GM10248 (cell line): ENCODE measurements at regions not wholly inside any gene's neighbourhood (a gene's known extent, or its start where the extent isn't known, plus 50 kb on each side); places are given as distances from the start of the nearest gene placed in this dataset.

ENCODE experiments used
- CTCF ChIA-PET: fragments of 300-600 bp; sonication (Branson Sonifier 250); formaldehyde crosslinking; extraction: SDS; loops from one replicate; lab custom pipeline; 2021; ENCODE audit warnings: antibody characterized with exemption; lab: Yijun Ruan, JAX
- POLR2A ChIA-PET: fragments of 350-650 bp; sonication (Branson Sonifier 250); formaldehyde crosslinking; extraction: SDS; loops from one replicate; lab custom pipeline; 2020; ENCODE audit warnings: antibody characterized with exemption; lab: Yijun Ruan, JAX
- DNase-seq: peaks from one replicate; pipeline ENCODE4 v3.0.0; 2012; ENCODE audit errors: extremely low spot score
- TF ChIP-seq, protein P1 (sequence below): IDR thresholded peaks from 2 replicates; pipeline ENCODE4 v1.5.1; 2012; ENCODE audit warnings: mild to moderate bottlenecking, low read depth; ENCODE audit errors: extremely low read depth, missing control alignments, control extremely low read depth

DNA sequence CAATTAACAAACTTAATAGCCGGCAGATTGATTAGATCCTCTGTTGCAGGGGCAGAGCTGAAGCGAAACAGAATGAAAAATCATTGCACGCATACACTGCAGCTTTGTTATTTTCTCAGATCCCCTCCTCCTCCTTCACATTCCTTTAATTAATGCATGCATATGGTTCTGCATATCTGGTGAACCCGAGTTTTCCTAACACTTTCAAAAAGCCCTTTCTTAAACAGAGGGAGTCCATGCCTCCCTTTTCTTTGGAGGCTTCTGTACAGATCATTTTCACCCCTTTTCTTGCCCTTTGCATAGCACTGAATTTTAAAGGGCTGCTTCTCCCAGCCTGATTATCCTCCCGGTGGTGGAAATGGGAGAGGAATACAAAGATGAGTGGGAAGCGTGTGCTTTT, 136.6 kb upstream of the TBCA start:
- TF ChIP-seq, protein P1, sequence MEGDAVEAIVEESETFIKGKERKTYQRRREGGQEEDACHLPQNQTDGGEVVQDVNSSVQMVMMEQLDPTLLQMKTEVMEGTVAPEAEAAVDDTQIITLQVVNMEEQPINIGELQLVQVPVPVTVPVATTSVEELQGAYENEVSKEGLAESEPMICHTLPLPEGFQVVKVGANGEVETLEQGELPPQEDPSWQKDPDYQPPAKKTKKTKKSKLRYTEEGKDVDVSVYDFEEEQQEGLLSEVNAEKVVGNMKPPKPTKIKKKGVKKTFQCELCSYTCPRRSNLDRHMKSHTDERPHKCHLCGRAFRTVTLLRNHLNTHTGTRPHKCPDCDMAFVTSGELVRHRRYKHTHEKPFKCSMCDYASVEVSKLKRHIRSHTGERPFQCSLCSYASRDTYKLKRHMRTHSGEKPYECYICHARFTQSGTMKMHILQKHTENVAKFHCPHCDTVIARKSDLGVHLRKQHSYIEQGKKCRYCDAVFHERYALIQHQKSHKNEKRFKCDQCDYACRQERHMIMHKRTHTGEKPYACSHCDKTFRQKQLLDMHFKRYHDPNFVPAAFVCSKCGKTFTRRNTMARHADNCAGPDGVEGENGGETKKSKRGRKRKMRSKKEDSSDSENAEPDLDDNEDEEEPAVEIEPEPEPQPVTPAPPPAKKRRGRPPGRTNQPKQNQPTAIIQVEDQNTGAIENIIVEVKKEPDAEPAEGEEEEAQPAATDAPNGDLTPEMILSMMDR = no peak
- ChIA-PET POLR2A (no interaction called here), CTCF (no interaction called here)
- no peak for DNase-seq

DNA sequence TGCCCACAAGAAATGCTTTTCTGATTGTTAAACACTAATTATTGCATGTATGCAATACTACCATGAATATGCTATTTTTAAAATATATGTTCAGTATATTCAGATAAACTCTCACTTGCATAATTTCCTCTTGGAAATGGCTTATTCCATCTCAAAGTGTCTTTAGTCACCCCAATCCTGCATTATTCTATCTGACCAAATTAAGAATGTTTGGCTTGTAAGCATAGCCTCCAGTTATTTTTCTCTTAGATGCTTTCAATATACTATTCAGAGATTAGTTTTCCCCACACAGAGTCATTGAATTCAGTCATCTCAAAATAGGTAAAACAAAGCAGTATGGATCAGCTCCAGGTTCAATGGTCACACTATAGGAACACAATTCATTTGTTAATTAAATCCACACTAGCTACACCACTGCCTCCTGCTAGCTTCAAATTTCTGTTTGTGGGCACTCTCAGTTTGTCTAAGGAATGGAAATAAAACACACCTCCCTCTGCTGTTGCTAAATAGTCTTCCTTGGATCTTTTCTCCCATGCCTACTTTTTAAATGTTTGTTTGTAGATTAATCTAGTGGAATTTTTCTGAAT, 134.6 kb upstream of the TBCA start:
- DNase-seq = no peak
- ChIA-PET POLR2A (no interaction called here), CTCF (interaction anchor here (1.3 to 1.5 kb wide), 3 partner anchors 9 to 53 kb away, joined by 3 to 5 read pairs (median 3); no protein-coding TSS in a partner anchor)
- TF ChIP-seq, protein P1 = no peak

DNA sequence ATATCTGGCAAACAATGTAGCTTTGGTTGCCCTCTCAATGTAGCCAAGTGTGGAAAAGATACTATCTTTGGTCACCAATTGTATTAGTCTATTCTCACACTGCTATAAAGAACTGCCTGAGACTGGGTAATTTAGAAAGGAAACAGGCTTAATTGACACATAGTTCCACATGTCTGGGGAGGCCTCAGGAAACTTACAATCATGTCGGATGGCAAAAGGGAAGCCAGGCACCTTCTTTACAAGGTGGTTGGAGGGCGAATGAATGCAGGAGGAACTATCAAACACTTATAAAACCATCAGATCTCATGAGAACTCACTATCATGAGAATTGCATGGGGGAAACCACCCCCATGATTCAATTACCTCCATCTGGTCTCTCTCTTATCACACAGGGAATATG, 133.1 kb upstream of the TBCA start:
- POLR2A ChIA-PET = no interaction called here
- CTCF ChIA-PET = no interaction called here
- TF ChIP-seq, protein P1 = no peak
- no peak for DNase-seq

DNA sequence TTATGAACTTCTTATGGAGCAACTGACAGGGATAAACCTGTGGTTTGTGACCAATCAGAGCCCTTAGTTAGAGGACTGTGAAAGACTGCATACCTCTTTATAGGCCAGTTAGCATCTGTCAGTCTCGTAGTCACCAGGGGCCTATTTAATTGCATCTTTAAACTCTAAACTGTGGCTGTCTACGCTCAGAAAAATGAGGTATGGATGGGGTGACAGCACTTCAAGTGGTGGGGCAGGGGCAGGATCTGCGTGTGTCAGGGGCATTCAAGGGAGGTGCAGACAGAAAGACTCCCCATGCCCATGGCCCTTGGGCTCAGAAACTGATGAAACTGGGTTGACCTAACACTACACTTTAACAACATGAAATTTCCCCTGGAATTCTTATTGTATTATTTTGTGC, 132.6 kb upstream of the TBCA start:
- CTCF ChIA-PET = no interaction called here
- TF ChIP-seq, protein P1 = no peak
- POLR2A ChIA-PET = no interaction called here
- DNase-seq = no peak

DNA sequence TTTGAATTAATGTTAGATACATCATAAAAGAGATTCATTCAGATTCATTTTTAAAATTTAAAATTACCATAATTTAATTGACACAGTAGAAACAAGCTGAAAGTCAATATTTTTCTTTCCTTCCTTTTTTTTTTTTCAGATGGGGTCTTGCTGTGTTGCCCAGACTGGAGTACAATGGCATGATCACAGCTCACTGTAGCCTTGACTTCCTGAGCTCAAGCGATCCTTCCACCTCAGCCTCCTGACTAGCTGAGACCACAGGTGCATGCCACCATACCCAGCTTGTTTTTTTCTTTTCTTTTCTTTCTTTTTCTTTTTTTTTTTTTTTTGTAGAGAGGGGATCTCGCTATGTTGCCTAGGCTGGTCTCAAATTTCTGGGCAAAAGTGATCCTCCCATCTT, 131.6 kb upstream of the TBCA start:
- ChIA-PET CTCF (interaction anchor here (1.3 kb wide), 1 partner anchor 26 kb away, joined by 3 read pairs; no protein-coding TSS in a partner anchor), POLR2A (no interaction called here)
- TF ChIP-seq, protein P1 = no peak
- no peak for DNase-seq

DNA sequence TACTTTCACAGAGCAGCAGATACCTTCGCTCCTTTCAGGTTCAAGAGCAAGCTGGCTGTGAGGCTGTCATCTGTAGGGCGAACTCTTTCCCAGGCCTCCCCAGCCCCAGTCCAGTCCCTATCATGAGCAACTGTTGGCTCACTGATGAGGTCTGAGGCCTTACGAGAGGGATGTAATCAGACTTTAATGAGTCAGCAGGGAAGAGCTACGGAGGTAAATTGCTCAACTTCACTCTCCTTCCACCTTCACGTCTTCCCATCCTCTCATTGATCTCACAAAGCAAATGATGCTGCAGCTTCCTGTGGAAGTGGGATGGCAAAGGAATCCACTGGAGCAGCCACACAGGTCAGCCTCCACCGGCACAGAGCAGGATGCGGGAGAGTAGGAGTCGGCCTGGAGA, 130.7 kb upstream of the TBCA start:
- TF ChIP-seq, protein P1 = no peak
- no peak for DNase-seq
- POLR2A ChIA-PET = no interaction called here
- CTCF ChIA-PET = interaction anchor here (1.3 to 2.0 kb wide), 2 partner anchors 22 to 25 kb away, joined by 3 to 5 read pairs; no protein-coding TSS in a partner anchor
